ENCODE measurements at regions not wholly inside any gene's neighbourhood (a gene's known extent, or its start where the extent isn't known, plus 50 kb on each side); places are given as distances from the start of the nearest gene placed in this dataset.

DNA sequence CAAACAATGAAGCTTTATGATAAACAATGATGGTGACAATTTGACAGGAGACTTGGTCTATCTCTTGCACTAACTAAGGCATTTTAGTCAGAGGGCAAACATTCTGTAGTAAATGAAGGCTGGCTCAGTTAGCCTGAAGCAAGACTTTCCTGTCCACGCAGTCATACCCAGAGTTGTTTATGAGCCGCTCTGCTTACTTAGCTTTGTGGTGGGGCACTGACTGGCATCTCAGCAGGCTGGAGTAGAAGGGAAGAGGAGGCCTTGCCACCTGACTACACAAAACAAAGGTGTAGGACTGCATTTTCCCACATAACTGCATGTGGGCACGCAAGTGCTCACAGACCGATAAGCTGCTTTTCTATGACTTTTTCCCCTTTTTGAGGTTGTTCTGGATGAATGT is 133.7 kb upstream of the EPB41L4A start:
- no peak for TF ChIP-seq CTCF (IDR thresholded peaks at IDR 0.05)
- no peak for TF ChIP-seq POLR2A (IDR thresholded peaks at IDR 0.05)

All from tibial nerve (tissue), 3 donors.